Thyroid gland (tissue), 4 donors: ENCODE measurements at regions not wholly inside any gene's neighbourhood (a gene's known extent, or its start where the extent isn't known, plus 50 kb on each side); places are given as distances from the start of the nearest gene placed in this dataset.

Source experiments
- POLR2A ChIP-seq, 2 donors: fragments of 450-650 bp; IDR thresholded peaks; one replicate each; pipeline ENCODE4 v1.6.1; 2017; ENCODE audit warnings: antibody characterized with exemption in 2 of 2, mild to moderate bottlenecking in 2 of 2, moderate library complexity in 1 of 2
- TF ChIP-seq, protein P1 (sequence below), 6 experiments: fragments of 200-600 bp in 3 of 6; fragments of 450-650 bp in 3 of 6; sonication (generic) in 3 of 6; IDR thresholded peaks; one replicate each; pipeline ENCODE4 v1.5.1; 2016 to 2019; ENCODE audit warnings: antibody characterized with exemption in 6 of 6, mild to moderate bottlenecking in 2 of 6, inconsistent platforms in 1 of 6, moderate library complexity in 1 of 6

DNA sequence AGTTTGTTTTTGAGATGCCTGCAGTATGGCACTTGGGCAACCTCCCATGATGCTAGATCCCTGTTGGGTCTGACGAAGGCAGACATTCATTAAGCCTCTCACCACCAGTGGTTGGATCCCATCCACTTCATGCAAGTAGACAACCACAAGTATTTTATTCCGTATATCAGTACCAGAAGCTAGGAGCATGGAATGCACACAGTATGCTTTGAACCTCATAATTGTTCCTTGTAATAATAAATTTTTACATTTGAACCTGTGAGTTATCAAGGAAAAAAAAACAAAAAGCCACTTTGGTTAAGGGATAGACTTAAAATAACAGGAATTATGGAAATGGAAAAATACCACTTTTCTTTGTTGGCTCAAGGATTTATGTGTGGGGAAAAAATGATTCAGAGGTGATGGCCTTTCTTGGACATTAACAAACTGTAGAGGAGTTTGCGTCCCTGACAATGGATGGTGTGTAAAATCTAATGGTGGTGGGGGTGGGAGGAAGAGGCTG, 107.1 kb upstream of the KCNJ16 start:
- TF ChIP-seq, protein P1, sequence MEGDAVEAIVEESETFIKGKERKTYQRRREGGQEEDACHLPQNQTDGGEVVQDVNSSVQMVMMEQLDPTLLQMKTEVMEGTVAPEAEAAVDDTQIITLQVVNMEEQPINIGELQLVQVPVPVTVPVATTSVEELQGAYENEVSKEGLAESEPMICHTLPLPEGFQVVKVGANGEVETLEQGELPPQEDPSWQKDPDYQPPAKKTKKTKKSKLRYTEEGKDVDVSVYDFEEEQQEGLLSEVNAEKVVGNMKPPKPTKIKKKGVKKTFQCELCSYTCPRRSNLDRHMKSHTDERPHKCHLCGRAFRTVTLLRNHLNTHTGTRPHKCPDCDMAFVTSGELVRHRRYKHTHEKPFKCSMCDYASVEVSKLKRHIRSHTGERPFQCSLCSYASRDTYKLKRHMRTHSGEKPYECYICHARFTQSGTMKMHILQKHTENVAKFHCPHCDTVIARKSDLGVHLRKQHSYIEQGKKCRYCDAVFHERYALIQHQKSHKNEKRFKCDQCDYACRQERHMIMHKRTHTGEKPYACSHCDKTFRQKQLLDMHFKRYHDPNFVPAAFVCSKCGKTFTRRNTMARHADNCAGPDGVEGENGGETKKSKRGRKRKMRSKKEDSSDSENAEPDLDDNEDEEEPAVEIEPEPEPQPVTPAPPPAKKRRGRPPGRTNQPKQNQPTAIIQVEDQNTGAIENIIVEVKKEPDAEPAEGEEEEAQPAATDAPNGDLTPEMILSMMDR (IDR thresholded peaks at IDR 0.05) = no peak
- TF ChIP-seq POLR2A (IDR thresholded peaks at IDR 0.05) = no peak
